HG02885 (cell line): ENCODE measurements at regions not wholly inside any gene's neighbourhood (a gene's known extent, or its start where the extent isn't known, plus 50 kb on each side); places are given as distances from the start of the nearest gene placed in this dataset.
A peak's percentile ranks its signal among the peaks of the same experiment; 100 is the strongest.
"Not testable (repeated sequence)": the region's sequence is repeated elsewhere in the genome, so short reads cannot be mapped to it uniquely, and the experiment has no call there.

Source experiments
- ATAC-seq: cut with Tn5 transposase; IDR thresholded peaks from one replicate; pipeline ENCODE4 v1.9.1; 2021; ENCODE audit warnings: mild to moderate bottlenecking; ENCODE audit not compliant: unreplicated experiment, poor library complexity

GRCh38 chr2:71927757-71928715 lies 219.6 kb downstream of the CYP26B1 start:
- ATAC-seq, result no peak

- ATAC-seq, result no peak
Measured at GRCh38 chr2:71926876-71927756, 220.5 kb downstream of the CYP26B1 start.

GRCh38 chr2:71926089-71926447 lies 221.6 kb downstream of the CYP26B1 start:
- ATAC-seq, result no peak

- no peak for ATAC-seq
Measured at GRCh38 chr2:71925268-71926088, 222.2 kb downstream of the CYP26B1 start.

- ATAC-seq, result peak; percentile 85
Measured at GRCh38 chr2:71923887-71924533, 223.7 kb downstream of the CYP26B1 start.

GRCh38 chr2:71923143-71923525 lies 224.5 kb downstream of the CYP26B1 start:
- ATAC-seq, result no peak

GRCh38 chr2:71922499-71923142 lies 225.0 kb downstream of the CYP26B1 start:
- no peak for ATAC-seq

GRCh38 chr2:71922091-71922490 lies 225.6 kb downstream of the CYP26B1 start:
- ATAC-seq, result no peak

GRCh38 chr2:71920819-71921218 lies 226.8 kb downstream of the CYP26B1 start:
- not testable (repeated sequence) for ATAC-seq

- no peak for ATAC-seq
Measured at GRCh38 chr2:71919708-71920107, 228.0 kb downstream of the CYP26B1 start.

GRCh38 chr2:71910277-71910676 lies 237.4 kb downstream of the CYP26B1 start:
- ATAC-seq, result no peak

GRCh38 chr2:71908798-71909197 lies 238.9 kb downstream of the CYP26B1 start:
- no peak for ATAC-seq

GRCh38 chr2:71907503-71907902 lies 240.2 kb downstream of the CYP26B1 start:
- no peak for ATAC-seq

GRCh38 chr2:71906357-71906973 lies 241.2 kb downstream of the CYP26B1 start:
- no peak for ATAC-seq

GRCh38 chr2:71905205-71905604 lies 242.5 kb downstream of the CYP26B1 start:
- ATAC-seq, result no peak

- ATAC-seq, result no peak
Measured at GRCh38 chr2:71903841-71904240, 243.8 kb downstream of the CYP26B1 start.

- ATAC-seq, result no peak
Measured at GRCh38 chr2:71901466-71901865, 246.2 kb downstream of the CYP26B1 start.

- ATAC-seq, result no peak
Measured at GRCh38 chr2:71898851-71899681, 248.6 kb downstream of the CYP26B1 start.
